MCF 10A (cell line): ENCODE measurements at regions not wholly inside any gene's neighbourhood (a gene's known extent, or its start where the extent isn't known, plus 50 kb on each side); places are given as distances from the start of the nearest gene placed in this dataset.
A peak's percentile ranks its signal among the peaks of the same experiment; 100 is the strongest.

Source experiments
- BruUV-seq: library from RNA; stranded (reverse); fragments of 400-500 nt; replicated peaks from 2 replicates; lab custom pipeline; 2021; lab: Mats Ljungman, UMichigan
- CTCF ChIA-PET: fragments of 300-600 bp; sonication (Branson Sonifier 250); formaldehyde crosslinking; extraction: SDS; loops from one replicate; lab custom pipeline; 2021; ENCODE audit warnings: antibody characterized with exemption, inconsistent platforms; lab: Yijun Ruan, JAX
- POLR2A ChIA-PET: fragments of 300-600, 350-650 bp; sonication (Branson Sonifier 250); formaldehyde crosslinking; extraction: SDS; loops from one replicate; lab custom pipeline; 2020; ENCODE audit warnings: antibody characterized with exemption, inconsistent platforms; lab: Yijun Ruan, JAX
- DNase-seq: peaks from one replicate; pipeline ENCODE4 v3.0.0-alpha.2; 2018; ENCODE audit not compliant: unreplicated experiment
- H3K27ac Mint-ChIP-seq: one replicate; pipeline ENCODE4 v1.8.0; 2022; ENCODE audit warnings: mild to moderate bottlenecking, low read depth, mixed read lengths; ENCODE audit not compliant: unreplicated experiment
- H3K27me3 Mint-ChIP-seq: one replicate; pipeline ENCODE4 v1.8.0; 2022; ENCODE audit warnings: mixed read lengths; ENCODE audit not compliant: insufficient read depth, unreplicated experiment
- H3K36me3 Mint-ChIP-seq: one replicate; pipeline ENCODE4 v1.8.0; 2022; ENCODE audit warnings: mild to moderate bottlenecking, moderate library complexity, mixed read lengths; ENCODE audit not compliant: insufficient read depth, unreplicated experiment
- H3K4me1 Mint-ChIP-seq: one replicate; pipeline ENCODE4 v1.8.0; 2022; ENCODE audit warnings: mixed read lengths; ENCODE audit not compliant: insufficient read depth, unreplicated experiment
- H3K4me3 Mint-ChIP-seq: one replicate; pipeline ENCODE4 v1.8.0; 2022; ENCODE audit warnings: mild to moderate bottlenecking, moderate library complexity, mixed read lengths; ENCODE audit not compliant: unreplicated experiment
- H3K9me3 Mint-ChIP-seq: one replicate; pipeline ENCODE4 v1.8.0; 2022; ENCODE audit warnings: mixed read lengths; ENCODE audit not compliant: unreplicated experiment
- intact Hi-C: fragments of 100-400 bp; cut with micrococcal nuclease; formaldehyde crosslinking; loops from 2 replicates; pipeline ENCODE4 v1.14.1; 2022
- TF ChIP-seq, protein P1 (sequence below): fragments of 200-600 bp; IDR thresholded peaks from one replicate; pipeline ENCODE4 v1.8.0; 2022; ENCODE audit warnings: antibody characterized with exemption, mild to moderate bottlenecking; ENCODE audit not compliant: unreplicated experiment

DNA sequence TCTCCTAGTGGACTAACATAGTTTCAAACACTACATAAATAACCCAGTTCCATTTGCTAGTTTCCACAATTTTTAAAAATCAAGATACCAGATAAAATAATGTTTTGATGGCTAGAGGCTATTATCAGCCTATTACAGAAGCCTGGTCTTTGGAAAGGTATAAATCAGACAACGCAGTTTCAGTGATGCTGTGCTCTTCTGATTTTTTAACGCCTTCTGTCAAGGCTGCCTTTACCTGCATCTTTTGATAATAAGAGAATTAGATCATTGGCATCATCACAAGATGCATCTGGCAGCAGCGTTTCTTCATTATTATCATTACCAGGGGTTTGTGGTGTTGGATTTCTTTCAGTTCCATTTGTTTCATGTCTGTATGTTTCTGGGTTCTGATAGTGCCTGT, 268.7 kb downstream of the MTX2 start:
- no peaks in the 10 kb centered on the region for H3K27me3 Mint-ChIP-seq
- H3K9me3 Mint-ChIP-seq, result no peaks in the 10 kb centered on the region
- BruUV-seq, result no TSS peak
- H3K4me1 Mint-ChIP-seq, result peaks cover 39% of the 10 kb centered on the region
- POLR2A ChIA-PET, result interaction anchor here (1.2 to 1.5 kb wide), 2 partner anchors 42 to 371 kb away, joined by 3 to 4 read pairs; no protein-coding TSS in a partner anchor
- intact Hi-C loops, result no loop called here
- H3K36me3 Mint-ChIP-seq, result no peaks in the 10 kb centered on the region
- TF ChIP-seq, protein P1, sequence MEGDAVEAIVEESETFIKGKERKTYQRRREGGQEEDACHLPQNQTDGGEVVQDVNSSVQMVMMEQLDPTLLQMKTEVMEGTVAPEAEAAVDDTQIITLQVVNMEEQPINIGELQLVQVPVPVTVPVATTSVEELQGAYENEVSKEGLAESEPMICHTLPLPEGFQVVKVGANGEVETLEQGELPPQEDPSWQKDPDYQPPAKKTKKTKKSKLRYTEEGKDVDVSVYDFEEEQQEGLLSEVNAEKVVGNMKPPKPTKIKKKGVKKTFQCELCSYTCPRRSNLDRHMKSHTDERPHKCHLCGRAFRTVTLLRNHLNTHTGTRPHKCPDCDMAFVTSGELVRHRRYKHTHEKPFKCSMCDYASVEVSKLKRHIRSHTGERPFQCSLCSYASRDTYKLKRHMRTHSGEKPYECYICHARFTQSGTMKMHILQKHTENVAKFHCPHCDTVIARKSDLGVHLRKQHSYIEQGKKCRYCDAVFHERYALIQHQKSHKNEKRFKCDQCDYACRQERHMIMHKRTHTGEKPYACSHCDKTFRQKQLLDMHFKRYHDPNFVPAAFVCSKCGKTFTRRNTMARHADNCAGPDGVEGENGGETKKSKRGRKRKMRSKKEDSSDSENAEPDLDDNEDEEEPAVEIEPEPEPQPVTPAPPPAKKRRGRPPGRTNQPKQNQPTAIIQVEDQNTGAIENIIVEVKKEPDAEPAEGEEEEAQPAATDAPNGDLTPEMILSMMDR, result no peak
- CTCF ChIA-PET, result interaction anchor here (1.5 kb wide), 1 partner anchor 15 kb away, joined by 5 read pairs; no protein-coding TSS in a partner anchor
- H3K27ac Mint-ChIP-seq, result peak overlapping the region; percentile 27
- H3K4me3 Mint-ChIP-seq, result no peak overlapping the region
- DNase-seq, result no peak

DNA sequence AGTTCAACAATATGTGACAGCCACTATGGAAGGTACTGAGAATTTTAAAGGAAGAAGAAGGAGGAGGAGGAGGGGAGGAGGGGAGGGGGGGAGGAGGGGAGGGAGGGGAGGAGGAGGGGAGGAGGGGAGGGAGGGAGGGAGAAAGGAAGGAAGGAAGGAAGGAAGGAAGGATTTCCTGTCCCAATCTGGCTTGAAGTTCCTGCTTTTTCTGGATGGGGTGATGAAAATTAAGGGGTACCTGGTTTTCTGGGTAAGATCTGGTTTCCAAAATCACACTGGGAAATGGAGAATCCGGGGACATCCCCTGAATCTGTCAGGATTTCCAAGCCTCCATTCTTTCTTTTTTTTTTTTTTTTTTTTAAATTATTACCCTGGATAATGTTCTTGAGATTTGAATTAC, 271.8 kb downstream of the MTX2 start:
- no TSS peak for BruUV-seq
- no peak for DNase-seq
- intact Hi-C loops, result no loop called here
- Mint-ChIP-seq H3K9me3 (no peaks in the 10 kb centered on the region), H3K27ac (no peak overlapping the region), H3K4me1 (peaks cover 11% of the 10 kb centered on the region), H3K36me3 (no peaks in the 10 kb centered on the region), H3K27me3 (no peaks in the 10 kb centered on the region), H3K4me3 (no peak overlapping the region)
- POLR2A ChIA-PET, result no interaction called here
- CTCF ChIA-PET, result interaction anchor here (0.6 to 1.1 kb wide), 2 partner anchors 13 to 111 kb away, joined by 3 read pairs; no protein-coding TSS in a partner anchor
- TF ChIP-seq, protein P1, result no peak

GRCh38 chr2:176542476-176542875, 273.2 kb downstream of the MTX2 start:
- Mint-ChIP-seq H3K4me3 (no peak overlapping the region), H3K36me3 (no peaks in the 10 kb centered on the region), H3K9me3 (no peaks in the 10 kb centered on the region), H3K4me1 (peaks cover 5% of the 10 kb centered on the region), H3K27me3 (no peaks in the 10 kb centered on the region), H3K27ac (no peak overlapping the region)
- DNase-seq, result no peak
- intact Hi-C loops, result no loop called here
- BruUV-seq, result no TSS peak
- CTCF ChIA-PET, result interaction anchor here (0.6 to 1.3 kb wide), 3 partner anchors 12 to 110 kb away, joined by 3 to 4 read pairs (median 3); no protein-coding TSS in a partner anchor
- TF ChIP-seq, protein P1, result no peak
- POLR2A ChIA-PET, result no interaction called here

DNA sequence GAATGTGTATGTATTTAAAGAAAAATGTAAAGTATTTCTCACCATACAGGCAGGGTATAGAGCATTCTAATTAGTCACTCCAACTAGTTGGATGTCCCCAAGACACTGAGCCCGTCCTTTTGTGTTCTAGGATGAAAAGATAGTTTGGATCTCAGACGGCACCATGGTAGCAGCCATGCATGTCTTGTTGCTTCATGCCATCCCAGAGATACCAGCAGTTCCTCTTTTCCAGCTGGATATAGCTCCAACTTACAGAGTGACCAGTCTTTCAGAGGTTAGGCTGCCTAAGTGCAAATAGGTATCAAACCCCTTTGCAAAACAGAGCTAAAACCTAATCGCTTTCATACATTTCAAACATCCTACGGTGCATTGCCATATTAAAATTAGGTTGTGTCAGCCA, 275.3 kb downstream of the MTX2 start:
- no peak for DNase-seq
- BruUV-seq, result no TSS peak
- TF ChIP-seq, protein P1, result no peak
- POLR2A ChIA-PET, result no interaction called here
- H3K4me3 Mint-ChIP-seq, result no peak overlapping the region
- H3K36me3 Mint-ChIP-seq, result no peaks in the 10 kb centered on the region
- H3K27me3 Mint-ChIP-seq, result no peaks in the 10 kb centered on the region
- H3K4me1 Mint-ChIP-seq, result peaks cover 5% of the 10 kb centered on the region
- CTCF ChIA-PET, result no interaction called here
- no peaks in the 10 kb centered on the region for H3K9me3 Mint-ChIP-seq
- intact Hi-C loops, result no loop called here
- no peak overlapping the region for H3K27ac Mint-ChIP-seq
